ENCODE measurements at regions not wholly inside any gene's neighbourhood (a gene's known extent, or its start where the extent isn't known, plus 50 kb on each side); places are given as distances from the start of the nearest gene placed in this dataset.

GRCh38 chr4:62168681-62169080 is 968.6 kb downstream of the ADGRL3 start:
- no peak overlapping the region for H3K27ac ChIP-seq
- WGBS, 3 donors: 76 to 94% (median 84%) methylated on average over 1 of the region's 1 CpG
- intact Hi-C loops (cut with DNase I): no loop called here

DNA sequence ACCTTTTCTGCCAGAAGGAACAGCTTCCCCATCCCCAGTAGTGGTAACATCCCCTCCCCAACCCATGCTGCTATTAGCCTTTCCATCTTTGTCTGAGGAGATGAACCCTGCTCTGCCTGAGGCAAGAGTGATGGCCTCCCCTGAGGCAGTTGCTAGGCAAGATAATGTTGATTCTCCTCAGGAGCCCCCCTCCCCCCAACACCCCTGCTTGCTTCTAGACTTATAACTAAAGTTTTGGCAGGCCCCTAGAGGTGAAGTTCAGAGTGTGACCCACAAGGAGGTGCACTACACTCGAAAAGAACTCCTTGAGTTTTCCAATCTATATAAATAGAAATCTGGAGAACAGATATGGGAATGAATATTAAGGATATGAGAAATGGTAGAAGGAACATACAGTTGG is 962.5 kb downstream of the ADGRL3 start:
- intact Hi-C loops (cut with DNase I): no loop called here
- H3K4me3 ChIP-seq: no peak overlapping the region
- WGBS, 3 donors: 72 to 77% (median 76%) methylated on average over 1 of the region's 1 CpG
- no peak for TF ChIP-seq POLR2A (IDR thresholded peaks at IDR 0.05)
- TF ChIP-seq EP300 (IDR thresholded peaks at IDR 0.05): no peak
- TF ChIP-seq CTCF (IDR thresholded peaks at IDR 0.05): no peak
- no peaks in the 10 kb centered on the region for H3K27me3 ChIP-seq
- no peaks in the 10 kb centered on the region for H3K36me3 ChIP-seq
- no peaks in the 10 kb centered on the region for H3K9me3 ChIP-seq
- DNase-seq: no peak
- no peak overlapping the region for H3K27ac ChIP-seq
- no peaks in the 10 kb centered on the region for H3K4me1 ChIP-seq (ENCODE audit: insufficient read depth)

More at GRCh38 chr4:62168681-62169080, 968.6 kb downstream of the ADGRL3 start:
- Histone ChIP-seq H3K27me3 (no peaks in the 10 kb centered on the region), H3K9me3 (no peaks in the 10 kb centered on the region), H3K4me3 (no peak overlapping the region), H3K36me3 (no peaks in the 10 kb centered on the region), H3K4me1 (ENCODE audit: insufficient read depth) (no peaks in the 10 kb centered on the region)
- TF ChIP-seq EP300 (IDR thresholded peaks at IDR 0.05) (no peak), POLR2A (IDR thresholded peaks at IDR 0.05) (no peak), CTCF (IDR thresholded peaks at IDR 0.05) (no peak)
- DNase-seq: no peak

DNA sequence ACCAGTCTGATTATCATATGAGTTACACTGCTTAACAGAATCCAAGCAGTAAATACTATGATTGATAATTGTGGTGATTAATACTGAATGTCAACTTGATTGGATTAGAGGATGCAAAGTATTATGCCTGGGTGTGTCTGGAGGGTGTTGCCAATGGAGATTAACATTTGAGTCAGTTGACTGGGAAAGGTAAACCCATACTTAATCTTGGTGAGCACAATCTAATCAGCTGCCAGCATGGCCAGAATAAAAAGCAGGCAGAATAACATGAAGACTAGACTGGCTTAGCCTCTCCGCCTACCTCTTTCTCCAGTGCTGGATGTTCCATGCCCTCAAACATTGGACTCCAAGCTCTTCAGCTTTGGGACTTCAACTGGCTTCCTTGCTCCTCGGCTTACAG is 961.3 kb downstream of the ADGRL3 start:
- intact Hi-C loops (cut with DNase I): no loop called here
- Histone ChIP-seq H3K27ac (no peak overlapping the region), H3K36me3 (no peaks in the 10 kb centered on the region), H3K9me3 (no peaks in the 10 kb centered on the region), H3K4me3 (no peak overlapping the region), H3K4me1 (ENCODE audit: insufficient read depth) (no peaks in the 10 kb centered on the region), H3K27me3 (no peaks in the 10 kb centered on the region)
- DNase-seq: no peak
- TF ChIP-seq POLR2A (IDR thresholded peaks at IDR 0.05) (no peak), EP300 (IDR thresholded peaks at IDR 0.05) (no peak), CTCF (IDR thresholded peaks at IDR 0.05) (no peak)
- WGBS, 3 donors: 92 to 94% (median 92%) methylated on average over 2 of the region's 2 CpGs

DNA sequence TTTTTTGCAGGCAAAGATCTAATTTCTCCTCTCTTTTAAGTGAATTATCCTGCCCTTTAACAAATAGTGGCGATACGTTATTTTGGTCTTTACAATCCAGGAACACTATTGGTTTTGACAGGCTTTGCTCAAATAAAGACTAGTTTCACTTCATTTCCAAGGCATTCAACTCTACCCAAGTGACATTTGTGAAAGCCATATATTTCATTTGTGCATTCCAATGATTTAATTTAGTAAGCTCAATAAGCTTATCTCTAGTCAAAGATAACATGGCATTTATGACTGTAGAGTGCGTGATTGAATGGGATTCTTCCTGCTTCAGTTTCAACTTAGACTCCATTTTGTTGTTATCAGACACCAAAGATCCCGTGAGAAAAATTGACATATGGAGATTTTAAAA is 959.8 kb downstream of the ADGRL3 start:
- no peak overlapping the region for H3K27ac ChIP-seq
- H3K4me3 ChIP-seq: no peak overlapping the region
- H3K27me3 ChIP-seq: no peaks in the 10 kb centered on the region
- TF ChIP-seq EP300 (IDR thresholded peaks at IDR 0.05): no peak
- no peak for TF ChIP-seq CTCF (IDR thresholded peaks at IDR 0.05)
- TF ChIP-seq POLR2A (IDR thresholded peaks at IDR 0.05): no peak
- no peaks in the 10 kb centered on the region for H3K4me1 ChIP-seq (ENCODE audit: insufficient read depth)
- WGBS, 3 donors: 69 to 83% (median 74%) methylated on average over 4 of the region's 4 CpGs
- H3K9me3 ChIP-seq: no peaks in the 10 kb centered on the region
- DNase-seq: no peak
- intact Hi-C loops (cut with DNase I): no loop called here
- no peaks in the 10 kb centered on the region for H3K36me3 ChIP-seq

GRCh38 chr4:62159306-62159705 is 959.2 kb downstream of the ADGRL3 start:
- Histone ChIP-seq H3K27ac (no peak overlapping the region), H3K9me3 (no peaks in the 10 kb centered on the region), H3K4me3 (no peak overlapping the region), H3K4me1 (ENCODE audit: insufficient read depth) (no peaks in the 10 kb centered on the region), H3K27me3 (no peaks in the 10 kb centered on the region), H3K36me3 (no peaks in the 10 kb centered on the region)
- intact Hi-C loops (cut with DNase I): no loop called here
- TF ChIP-seq EP300 (IDR thresholded peaks at IDR 0.05): no peak
- no peak for TF ChIP-seq POLR2A (IDR thresholded peaks at IDR 0.05)
- TF ChIP-seq CTCF (IDR thresholded peaks at IDR 0.05): no peak
- no peak for DNase-seq
- 47 to 72% (median 65%) methylated on average over 1 of the region's 1 CpG for WGBS, 3 donors

Data from ovary (tissue), 7 donors.